ENCODE measurements at regions not wholly inside any gene's neighbourhood (a gene's known extent, or its start where the extent isn't known, plus 50 kb on each side); places are given as distances from the start of the nearest gene placed in this dataset.

GRCh38 chr1:90412563-90412962 lies 304.5 kb downstream of the BARHL2 start:
- H3K4me1 ChIP-seq = no peaks in the 10 kb centered on the region
- H3K36me3 ChIP-seq = no peaks in the 10 kb centered on the region
- intact Hi-C loops (cut with DNase I) = no loop called here
- no peaks in the 10 kb centered on the region for H3K27me3 ChIP-seq (ENCODE audit: low read depth)
- no peak for TF ChIP-seq CTCF (IDR thresholded peaks at IDR 0.05)
- no peaks in the 10 kb centered on the region for H3K9me3 ChIP-seq
- H3K4me3 ChIP-seq = no peak overlapping the region
- ATAC-seq (no peak), DNase-seq (no peak)
- no peak overlapping the region for H3K27ac ChIP-seq

GRCh38 chr1:90411185-90411584 lies 305.9 kb downstream of the BARHL2 start:
- H3K27ac ChIP-seq = no peak overlapping the region
- intact Hi-C loops (cut with DNase I) = no loop called here
- DNase-seq = no peak
- TF ChIP-seq CTCF (IDR thresholded peaks at IDR 0.05) = no peak
- H3K9me3 ChIP-seq = no peaks in the 10 kb centered on the region
- no peaks in the 10 kb centered on the region for H3K4me1 ChIP-seq
- no peak for ATAC-seq
- H3K27me3 ChIP-seq (ENCODE audit: low read depth) = no peaks in the 10 kb centered on the region
- H3K36me3 ChIP-seq = no peaks in the 10 kb centered on the region
- no peak overlapping the region for H3K4me3 ChIP-seq

GRCh38 chr1:90407737-90408136 lies 309.4 kb downstream of the BARHL2 start:
- H3K36me3 ChIP-seq = no peaks in the 10 kb centered on the region
- no peak overlapping the region for H3K27ac ChIP-seq
- H3K27me3 ChIP-seq (ENCODE audit: low read depth) = no peaks in the 10 kb centered on the region
- no peak for TF ChIP-seq CTCF (IDR thresholded peaks at IDR 0.05)
- intact Hi-C loops (cut with DNase I) = no loop called here
- H3K9me3 ChIP-seq = no peaks in the 10 kb centered on the region
- no peaks in the 10 kb centered on the region for H3K4me1 ChIP-seq
- no peak overlapping the region for H3K4me3 ChIP-seq
- DNase-seq (no peak), ATAC-seq (no peak)

GRCh38 chr1:90405726-90406125 lies 311.4 kb downstream of the BARHL2 start:
- no peak for DNase-seq
- no peak for TF ChIP-seq CTCF (IDR thresholded peaks at IDR 0.05)
- Histone ChIP-seq H3K4me3 (no peak overlapping the region), H3K9me3 (no peaks in the 10 kb centered on the region), H3K27me3 (ENCODE audit: low read depth) (no peaks in the 10 kb centered on the region), H3K36me3 (no peaks in the 10 kb centered on the region), H3K27ac (no peak overlapping the region), H3K4me1 (no peaks in the 10 kb centered on the region)
- intact Hi-C loops (cut with DNase I) = no loop called here
- no peak for ATAC-seq

GRCh38 chr1:90402893-90403849 lies 313.9 kb downstream of the BARHL2 start:
- Histone ChIP-seq H3K9me3 (no peaks in the 10 kb centered on the region), H3K36me3 (no peaks in the 10 kb centered on the region), H3K4me1 (no peaks in the 10 kb centered on the region), H3K27ac (no peak overlapping the region), H3K4me3 (no peak overlapping the region), H3K27me3 (ENCODE audit: low read depth) (no peaks in the 10 kb centered on the region)
- no peak for TF ChIP-seq CTCF (IDR thresholded peaks at IDR 0.05)
- intact Hi-C loops (cut with DNase I) = no loop called here
- peak; percentile 62 to 79 for ATAC-seq
- DNase-seq = no peak
